GM18511 (cell line): ENCODE measurements at regions not wholly inside any gene's neighbourhood (a gene's known extent, or its start where the extent isn't known, plus 50 kb on each side); places are given as distances from the start of the nearest gene placed in this dataset.

Experiments
- ATAC-seq: cut with Tn5 transposase; IDR thresholded peaks from one replicate; pipeline ENCODE4 v1.9.1; 2021; ENCODE audit warnings: mild to moderate bottlenecking, moderate library complexity; ENCODE audit not compliant: unreplicated experiment

- ATAC-seq: no peak
These were observed 260.8 kb downstream of the SNX13 start for GRCh38 chr7:17679458-17679857.

GRCh38 chr7:17680026-17680425 lies 260.3 kb downstream of the SNX13 start:
- ATAC-seq: no peak

DNA sequence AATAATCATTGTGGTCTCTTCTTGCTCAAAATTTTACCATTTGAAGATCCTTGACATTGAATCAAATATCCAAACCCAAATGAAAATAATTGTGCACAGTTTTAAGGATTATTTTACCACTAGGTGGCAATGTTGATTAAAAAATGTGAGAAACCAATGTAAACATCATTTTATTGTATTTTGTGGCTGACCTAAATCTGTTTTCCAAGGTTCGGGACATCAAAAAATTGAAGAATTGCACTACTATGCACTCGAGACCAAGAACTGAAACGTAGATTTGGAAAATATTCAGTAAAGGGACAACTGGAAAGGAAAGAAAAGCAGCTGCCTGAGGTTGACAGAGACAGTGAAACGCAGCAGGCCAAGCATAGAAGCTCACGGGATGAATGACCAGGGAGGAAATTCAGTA lies 259.3 kb downstream of the SNX13 start:
- ATAC-seq: no peak

- no peak for ATAC-seq
These were observed 258.3 kb downstream of the SNX13 start for GRCh38 chr7:17681965-17682364.

DNA sequence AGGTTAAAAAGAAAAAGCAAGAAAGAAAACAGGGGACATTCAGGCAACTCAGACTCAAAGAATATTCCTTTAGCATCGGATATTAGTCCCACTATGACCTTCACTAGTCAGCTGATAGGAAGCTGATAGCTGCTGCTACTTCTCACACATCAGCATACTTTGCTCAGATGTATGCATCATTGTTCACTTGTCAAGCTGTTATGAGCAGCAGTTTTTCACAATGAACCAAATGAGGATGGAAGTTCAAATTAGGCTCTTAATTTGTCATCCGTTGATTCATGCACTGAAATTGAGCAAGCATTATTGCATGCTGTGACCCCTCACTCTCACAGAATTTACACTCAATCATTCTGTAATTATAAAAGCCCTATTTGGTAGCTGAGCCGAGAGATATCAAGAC lies 257.7 kb downstream of the SNX13 start:
- ATAC-seq: no peak

- no peak for ATAC-seq
These were observed 255.2 kb downstream of the SNX13 start for GRCh38 chr7:17685141-17685540.

- ATAC-seq: no peak
These were observed 252.9 kb downstream of the SNX13 start for GRCh38 chr7:17687361-17687760.

DNA sequence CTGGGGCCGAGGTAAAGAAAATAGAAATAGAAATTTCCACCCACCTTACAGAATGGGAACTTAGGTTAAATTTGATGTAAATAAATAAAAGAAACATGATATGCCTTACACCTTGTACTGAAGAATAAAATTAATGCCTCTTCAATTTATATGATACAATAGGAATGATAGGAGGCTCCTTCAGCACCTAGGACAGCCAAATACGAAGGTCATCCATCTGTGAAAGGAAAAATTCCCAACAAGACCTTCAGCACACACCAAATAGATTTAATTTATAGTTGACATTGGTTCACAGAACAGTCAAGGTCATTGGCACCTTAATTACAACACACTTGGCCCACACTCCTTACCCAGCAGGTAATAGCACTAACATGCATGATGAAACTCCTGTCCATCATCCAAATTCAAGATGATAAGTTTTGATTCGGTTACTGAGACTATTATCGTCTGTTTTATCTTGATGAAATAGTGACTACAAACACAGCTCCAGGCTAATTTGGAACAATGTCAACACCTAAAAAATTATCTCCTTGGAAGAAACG lies 250.9 kb downstream of the SNX13 start:
- ATAC-seq: no peak

DNA sequence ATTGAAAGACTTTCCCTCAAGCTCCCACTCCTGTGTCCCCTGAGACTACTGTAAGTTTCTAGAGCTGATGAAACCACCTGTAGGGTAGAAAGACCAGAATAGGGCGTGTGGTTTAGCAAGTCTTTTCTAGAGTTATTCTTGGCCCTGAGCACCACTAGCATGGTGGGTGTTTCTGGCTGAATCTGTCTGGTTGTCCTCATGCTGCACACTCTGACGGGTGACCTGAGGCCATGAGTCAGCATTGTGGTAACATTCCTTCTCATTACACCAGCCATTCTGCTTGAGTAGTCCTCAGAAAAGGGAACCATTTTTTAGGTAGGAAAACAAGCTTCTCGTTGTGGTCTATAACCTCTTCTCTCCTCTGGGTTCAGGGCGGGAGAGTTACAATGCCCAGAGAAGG lies 250.3 kb downstream of the SNX13 start:
- ATAC-seq: peak; percentile 91

DNA sequence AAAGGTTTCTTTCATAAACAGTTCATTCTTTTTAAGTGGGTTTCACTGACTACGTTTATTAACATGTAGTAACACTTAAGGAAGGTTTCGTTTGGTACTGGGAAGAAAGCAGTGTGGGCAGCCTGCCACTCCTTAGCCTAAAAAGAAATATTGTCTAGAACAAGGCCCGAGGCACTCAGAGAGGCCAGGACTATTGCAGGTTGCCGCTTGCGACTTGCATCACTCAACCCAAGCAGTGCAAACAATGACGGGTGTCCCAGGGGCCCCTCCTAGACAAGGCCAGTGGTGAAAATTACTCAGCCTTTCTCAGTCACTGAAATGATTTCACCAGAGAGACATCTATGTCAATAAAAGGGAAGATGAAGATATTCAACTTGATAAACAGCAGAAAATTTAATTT lies 243.9 kb downstream of the SNX13 start:
- no peak for ATAC-seq

DNA sequence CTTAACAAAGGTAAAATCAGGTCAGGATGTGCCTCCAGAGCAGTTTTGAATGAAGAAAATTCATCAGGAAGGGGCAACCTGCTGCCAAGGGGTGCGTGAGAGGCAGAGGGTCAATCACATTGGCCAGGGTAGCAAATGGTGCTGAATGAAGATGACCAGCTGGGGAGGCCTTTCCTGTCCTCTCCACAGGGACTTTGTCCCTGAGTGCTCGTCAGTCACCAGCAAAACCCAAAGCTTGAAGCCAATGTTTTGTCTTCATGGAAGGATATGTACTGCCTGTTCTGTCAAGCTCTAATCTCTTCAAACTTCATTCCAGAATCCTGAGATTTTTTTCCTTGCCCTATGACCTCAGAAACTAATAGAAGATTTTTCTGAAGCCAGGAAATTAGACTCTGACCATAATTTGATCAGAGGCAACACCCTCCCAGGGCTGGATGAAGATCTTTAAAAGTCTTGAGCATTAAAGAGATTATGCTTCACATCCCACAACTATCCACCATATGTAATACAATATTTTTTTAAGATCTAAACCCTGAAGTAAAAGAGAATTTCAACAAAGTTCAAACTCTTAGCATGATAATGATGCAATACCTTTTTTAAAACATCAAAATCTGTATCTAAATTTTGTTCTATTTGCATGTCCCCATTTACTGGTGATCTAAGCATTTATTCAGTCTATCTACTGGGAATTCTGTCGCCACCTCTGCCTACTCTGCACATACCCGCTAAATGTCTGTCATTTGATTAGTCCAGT lies 243.0 kb downstream of the SNX13 start:
- no peak for ATAC-seq

GRCh38 chr7:17699696-17700095 lies 240.6 kb downstream of the SNX13 start:
- ATAC-seq: no peak

GRCh38 chr7:17700138-17700537 lies 240.2 kb downstream of the SNX13 start:
- ATAC-seq: no peak

- no peak for ATAC-seq
These were observed 234.0 kb downstream of the SNX13 start for GRCh38 chr7:17706275-17706674.

DNA sequence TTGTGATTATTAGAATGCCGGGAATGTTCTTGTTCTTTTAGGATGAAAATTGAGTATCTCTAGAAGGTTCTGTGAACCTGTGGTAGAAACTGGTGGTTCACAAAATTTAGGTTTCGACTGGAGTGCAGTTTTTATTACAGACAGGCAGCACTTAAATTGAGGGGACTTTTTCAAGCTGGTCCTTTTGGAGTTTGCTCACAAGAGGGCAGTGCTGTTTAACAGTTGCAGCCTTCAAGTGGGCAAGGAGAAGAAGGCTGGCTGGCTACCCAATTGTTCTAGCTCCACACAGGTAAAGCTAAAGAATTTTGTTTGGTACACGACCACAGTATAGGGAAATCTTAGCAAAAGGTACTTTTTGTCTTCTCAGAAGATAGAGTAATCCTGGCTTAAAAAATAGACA lies 233.6 kb downstream of the SNX13 start:
- peak; percentile 86 for ATAC-seq

- no peak for ATAC-seq
These were observed 231.2 kb downstream of the SNX13 start for GRCh38 chr7:17709127-17709526.

GRCh38 chr7:17709599-17709998 lies 230.7 kb downstream of the SNX13 start:
- no peak for ATAC-seq

- no peak for ATAC-seq
These were observed 230.0 kb downstream of the SNX13 start for GRCh38 chr7:17710312-17710711.

DNA sequence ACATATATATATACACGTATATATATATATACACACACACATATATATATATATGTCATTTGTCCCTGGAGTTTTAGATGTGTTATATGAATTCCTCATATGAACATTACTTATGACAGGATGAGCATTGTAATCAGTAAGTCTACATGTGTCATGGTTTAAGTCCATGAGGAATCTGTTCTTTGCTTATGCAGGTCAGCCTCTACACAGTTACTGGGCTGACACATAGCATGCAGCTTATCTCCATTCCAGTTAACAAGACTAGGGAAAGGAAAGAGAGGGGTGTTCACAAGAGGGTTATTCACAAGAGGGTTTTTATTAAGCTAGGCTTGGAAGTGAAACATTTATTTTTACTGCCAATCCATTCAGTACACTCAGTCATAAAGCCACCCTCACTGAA lies 226.7 kb downstream of the SNX13 start:
- ATAC-seq: no peak

DNA sequence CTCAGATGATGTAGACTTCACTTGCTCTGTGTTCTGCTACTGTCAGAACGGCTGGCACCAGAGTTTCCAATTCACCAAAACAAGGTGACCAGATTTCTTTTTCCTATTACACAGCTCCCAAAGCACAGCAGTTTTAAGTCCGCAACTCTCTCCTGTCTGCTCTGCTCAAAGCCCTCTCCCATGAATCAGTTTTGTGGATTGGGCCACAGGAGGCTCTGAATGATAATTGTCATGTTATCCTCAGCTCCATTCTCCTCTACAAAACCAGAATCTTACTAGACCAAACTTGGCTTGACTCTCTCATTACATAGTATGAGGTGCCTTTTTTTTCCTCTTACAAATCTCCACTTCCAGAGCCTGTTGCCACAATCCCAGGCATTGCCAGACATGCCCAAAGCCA lies 223.5 kb downstream of the SNX13 start:
- no peak for ATAC-seq

GRCh38 chr7:17719998-17720397 lies 220.3 kb downstream of the SNX13 start:
- no peak for ATAC-seq

DNA sequence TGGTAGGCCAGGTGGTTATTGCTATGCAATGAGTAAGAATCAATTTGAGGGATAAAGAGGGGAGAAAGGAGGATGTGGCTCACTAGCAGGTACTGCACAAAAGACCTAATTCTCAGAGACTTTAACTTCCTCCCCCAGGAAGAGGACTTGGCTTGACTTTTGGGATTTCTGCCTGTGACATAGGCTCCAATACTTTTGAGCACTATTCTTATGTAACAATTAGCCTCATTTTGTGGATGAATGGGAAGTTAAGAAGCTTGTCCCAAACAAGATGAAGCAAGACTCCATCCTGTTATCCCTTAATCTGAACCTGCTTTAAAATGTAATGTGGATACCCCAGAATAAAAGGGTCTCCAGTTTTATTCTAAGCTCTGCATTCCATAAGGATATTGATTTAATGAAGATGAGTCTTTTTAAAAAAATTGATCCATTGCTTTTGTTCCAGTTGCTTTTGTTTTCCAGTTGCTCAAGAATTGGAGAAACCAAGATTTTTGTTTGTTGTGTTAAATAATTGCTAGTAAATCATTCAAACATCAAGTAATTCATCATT lies 218.5 kb downstream of the SNX13 start:
- no peak for ATAC-seq

GRCh38 chr7:17722798-17723197 lies 217.5 kb downstream of the SNX13 start:
- ATAC-seq: no peak
